CD14-positive monocyte (primary cell): ENCODE measurements at regions not wholly inside any gene's neighbourhood (a gene's known extent, or its start where the extent isn't known, plus 50 kb on each side); places are given as distances from the start of the nearest gene placed in this dataset.
A peak's percentile ranks its signal among the peaks of the same experiment; 100 is the strongest.

ENCODE experiments used
- DNase-seq, 3 donors: peaks; one replicate each; pipeline ENCODE4 v3.0.0-alpha.2; 2011 to 2022
- H2AFZ ChIP-seq: 2 replicates; pipeline ENCODE4 v1.6.0; 2012; ENCODE audit warnings: mild to moderate bottlenecking, low read depth, low read length, inconsistent platforms; ENCODE audit not compliant: insufficient read depth, poor library complexity, severe bottlenecking
- H3K27ac ChIP-seq, 2 donors: 1 replicate in 1 of 2; 2 replicates in 1 of 2; pipeline ENCODE4 v1.5.1; 2012 to 2013; ENCODE audit warnings: low read length in 2 of 2, control low read depth in 1 of 2, inconsistent platforms in 1 of 2, low read depth in 1 of 2, mild to moderate bottlenecking in 1 of 2
- H3K27me3 ChIP-seq, 2 donors: one replicate each; pipeline versions ENCODE4 v1.6.0 to v1.6.1; 2011 to 2013; ENCODE audit warnings: low read length in 2 of 2; ENCODE audit not compliant: control insufficient read depth in 2 of 2, insufficient read depth in 2 of 2
- H3K36me3 ChIP-seq, 2 donors: replicated peaks in 1 of 2; 1 replicate in 1 of 2; 2 replicates in 1 of 2; pipeline versions ENCODE4 v1.5.1 to v1.6.1; 2012 to 2013; ENCODE audit warnings: low read length in 2 of 2, control low read depth in 1 of 2, inconsistent platforms in 1 of 2, mild to moderate bottlenecking in 1 of 2; ENCODE audit not compliant: insufficient read depth in 2 of 2, control insufficient read depth in 1 of 2
- H3K4me1 ChIP-seq, 2 donors: 1 replicate in 1 of 2; 2 replicates in 1 of 2; pipeline versions ENCODE4 v1.5.1 to v1.6.1; 2012 to 2013; ENCODE audit warnings: low read length in 2 of 2, control low read depth in 1 of 2, inconsistent platforms in 1 of 2, mild to moderate bottlenecking in 1 of 2, moderate library complexity in 1 of 2; ENCODE audit not compliant: insufficient read depth in 2 of 2, control insufficient read depth in 1 of 2
- H3K4me2 ChIP-seq: replicated peaks from 2 replicates; pipeline ENCODE3; 2012; ENCODE audit warnings: low read length, moderate library complexity, mild to moderate bottlenecking; ENCODE audit not compliant: poor library complexity, severe bottlenecking; ENCODE audit errors: extremely low read depth
- H3K4me3 ChIP-seq, 3 experiments: fragments of 200-600 bp in 1 of 3; sonication (generic) in 1 of 3; replicated peaks in 1 of 3; 1 replicate in 2 of 3; 2 replicates in 1 of 3; pipeline ENCODE4 v1.5.1; 2011 to 2013; ENCODE audit warnings: low read length in 3 of 3, mild to moderate bottlenecking in 3 of 3, control low read depth in 2 of 3, low read depth in 2 of 3, inconsistent platforms in 1 of 3, moderate library complexity in 1 of 3
- H3K79me2 ChIP-seq: 2 replicates; pipeline ENCODE4 v1.6.0; 2012; ENCODE audit warnings: mild to moderate bottlenecking, control low read depth, inconsistent platforms, low read length, moderate library complexity; ENCODE audit not compliant: insufficient read depth
- H3K9ac ChIP-seq: 2 replicates; pipeline ENCODE4 v1.6.0; 2017; ENCODE audit warnings: low read length, mild to moderate bottlenecking; ENCODE audit not compliant: insufficient read depth, poor library complexity, severe bottlenecking
- H3K9me3 ChIP-seq, 2 donors: replicated peaks in 1 of 2; 1 replicate in 1 of 2; 2 replicates in 1 of 2; pipeline versions ENCODE4 v1.5.1 to v1.6.1; 2012 to 2013; ENCODE audit warnings: low read length in 2 of 2, control low read depth in 1 of 2; ENCODE audit not compliant: control insufficient read depth in 1 of 2, insufficient read depth in 1 of 2
- H4K20me1 ChIP-seq: 2 replicates; pipeline ENCODE4 v1.6.0; 2012; ENCODE audit warnings: mild to moderate bottlenecking, low read length, control low read depth, moderate library complexity; ENCODE audit not compliant: insufficient read depth
- H3K27ac Mint-ChIP-seq, 7 donors: one replicate each; pipeline ENCODE4 v1.8.0; 2020; ENCODE audit warnings: mild to moderate bottlenecking in 7 of 7, mixed read lengths in 7 of 7, moderate library complexity in 6 of 7, inconsistent platforms in 2 of 7
- H3K27me3 Mint-ChIP-seq, 3 donors: one replicate each; pipeline ENCODE4 v1.8.0; 2021 to 2022; ENCODE audit warnings: low read depth in 3 of 3, mild to moderate bottlenecking in 3 of 3, mixed read lengths in 3 of 3, moderate library complexity in 3 of 3, inconsistent platforms in 1 of 3
- H3K36me3 Mint-ChIP-seq, 2 donors: one replicate each; pipeline ENCODE4 v1.8.0; 2020; ENCODE audit warnings: mixed read lengths in 2 of 2, inconsistent platforms in 1 of 2, mild to moderate bottlenecking in 1 of 2
- H3K4me1 Mint-ChIP-seq: one replicate; pipeline ENCODE4 v1.8.0; 2020; ENCODE audit warnings: mild to moderate bottlenecking, mixed read lengths
- H3K4me3 Mint-ChIP-seq, 2 donors: one replicate each; pipeline ENCODE4 v1.8.0; 2020; ENCODE audit warnings: mild to moderate bottlenecking in 2 of 2, mixed read lengths in 2 of 2, moderate library complexity in 1 of 2
- H3K9me3 Mint-ChIP-seq, 7 donors: one replicate each; pipeline ENCODE4 v1.8.0; 2020 to 2022; ENCODE audit warnings: mixed read lengths in 7 of 7, mild to moderate bottlenecking in 6 of 7, moderate library complexity in 6 of 7, inconsistent platforms in 2 of 7
- WGBS: methylation state at CpG from one replicate; pipeline ENCODE4 v1.1.5; 2013; ENCODE audit warnings: missing lambda C conversion rate; ENCODE audit not compliant: insufficient coverage; 5-methylcytosine and 5-hydroxymethylcytosine counted together
- intact Hi-C, 2 donors: fragments of 100-400 bp; cut with micrococcal nuclease; formaldehyde crosslinking; loops; one replicate each; pipeline versions ENCODE4 v1.15.0 to v1.15.1; 2023
- TF ChIP-seq, protein P1 (sequence below): fragments of 200-600 bp; IDR thresholded peaks from one replicate; pipeline ENCODE4 v1.8.0; 2022; ENCODE audit warnings: antibody characterized with exemption, mild to moderate bottlenecking

GRCh38 chrX:15946783-15947580 lies 92.4 kb upstream of the AP1S2 start:
- no peak overlapping the region for H3K9ac ChIP-seq
- H3K9me3 ChIP-seq: no peaks in the 10 kb centered on the region
- H3K27me3 Mint-ChIP-seq: peaks cover 0 to 58% (median 0%) of the 10 kb centered on the region in 3 donors
- intact Hi-C loops: no loop called here
- peak overlapping the region in 1 of 7 donors; percentile 37 for H3K27ac Mint-ChIP-seq
- peak in 1 of 3 donors; percentile 18 for DNase-seq
- H3K9me3 Mint-ChIP-seq: peaks cover 0 to 2% (median 0%) of the 10 kb centered on the region in 7 donors
- H4K20me1 ChIP-seq: no peaks in the 10 kb centered on the region
- H3K36me3 ChIP-seq: no peaks in the 10 kb centered on the region
- H3K4me1 ChIP-seq: peaks cover 8 to 11% of the 10 kb centered on the region in 2 donors
- TF ChIP-seq, protein P1, sequence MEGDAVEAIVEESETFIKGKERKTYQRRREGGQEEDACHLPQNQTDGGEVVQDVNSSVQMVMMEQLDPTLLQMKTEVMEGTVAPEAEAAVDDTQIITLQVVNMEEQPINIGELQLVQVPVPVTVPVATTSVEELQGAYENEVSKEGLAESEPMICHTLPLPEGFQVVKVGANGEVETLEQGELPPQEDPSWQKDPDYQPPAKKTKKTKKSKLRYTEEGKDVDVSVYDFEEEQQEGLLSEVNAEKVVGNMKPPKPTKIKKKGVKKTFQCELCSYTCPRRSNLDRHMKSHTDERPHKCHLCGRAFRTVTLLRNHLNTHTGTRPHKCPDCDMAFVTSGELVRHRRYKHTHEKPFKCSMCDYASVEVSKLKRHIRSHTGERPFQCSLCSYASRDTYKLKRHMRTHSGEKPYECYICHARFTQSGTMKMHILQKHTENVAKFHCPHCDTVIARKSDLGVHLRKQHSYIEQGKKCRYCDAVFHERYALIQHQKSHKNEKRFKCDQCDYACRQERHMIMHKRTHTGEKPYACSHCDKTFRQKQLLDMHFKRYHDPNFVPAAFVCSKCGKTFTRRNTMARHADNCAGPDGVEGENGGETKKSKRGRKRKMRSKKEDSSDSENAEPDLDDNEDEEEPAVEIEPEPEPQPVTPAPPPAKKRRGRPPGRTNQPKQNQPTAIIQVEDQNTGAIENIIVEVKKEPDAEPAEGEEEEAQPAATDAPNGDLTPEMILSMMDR: no peak
- no peak overlapping the region for H2AFZ ChIP-seq
- no peak overlapping the region for H3K27ac ChIP-seq
- no peak overlapping the region for H3K4me2 ChIP-seq
- peaks cover 0 to 84% of the 10 kb centered on the region in 2 donors for H3K27me3 ChIP-seq
- H3K4me1 Mint-ChIP-seq: peaks cover 17% of the 10 kb centered on the region
- H3K4me3 Mint-ChIP-seq: no peak overlapping the region
- no peaks in the 10 kb centered on the region for H3K36me3 Mint-ChIP-seq
- no peak overlapping the region for H3K4me3 ChIP-seq
- WGBS: 94% methylated on average over 2 of the region's 6 CpGs
- no peaks in the 10 kb centered on the region for H3K79me2 ChIP-seq

- Histone ChIP-seq H3K27me3 (peaks cover 0 to 68% of the 10 kb centered on the region in 2 donors), H3K79me2 (no peaks in the 10 kb centered on the region), H3K36me3 (no peaks in the 10 kb centered on the region), H2AFZ (no peak overlapping the region), H3K9ac (no peak overlapping the region), H3K9me3 (no peaks in the 10 kb centered on the region), H3K27ac (no peak overlapping the region), H3K4me3 (no peak overlapping the region), H3K4me1 (peaks cover 19 to 22% of the 10 kb centered on the region in 2 donors), H4K20me1 (no peaks in the 10 kb centered on the region), H3K4me2 (no peak overlapping the region)
- H3K4me3 Mint-ChIP-seq: no peak overlapping the region
- no peaks in the 10 kb centered on the region for H3K36me3 Mint-ChIP-seq
- H3K27me3 Mint-ChIP-seq: peaks cover 0 to 52% (median 0%) of the 10 kb centered on the region in 3 donors
- peak overlapping the region in 1 of 7 donors; percentile 50 for H3K27ac Mint-ChIP-seq
- WGBS: no CpG with 5 or more reads among the region's 2 CpGs
- intact Hi-C loops: no loop called here
- TF ChIP-seq, protein P1: no peak
- no peak for DNase-seq
- H3K4me1 Mint-ChIP-seq: peaks cover 26% of the 10 kb centered on the region
- H3K9me3 Mint-ChIP-seq: peaks cover 0 to 12% (median 4%) of the 10 kb centered on the region in 7 donors
These were observed 88.8 kb upstream of the AP1S2 start for GRCh38 chrX:15943391-15943790.
